A549 (cell line): ENCODE measurements at regions not wholly inside any gene's neighbourhood (a gene's known extent, or its start where the extent isn't known, plus 50 kb on each side); places are given as distances from the start of the nearest gene placed in this dataset.

ENCODE experiments used
- CTCF ChIP-seq: fragments of >200 bp; sonication (Bioruptor Twin); formaldehyde crosslinking; IDR thresholded peaks from 3 replicates; pipeline ENCODE4 v1.5.1; 2016
- TP53 ChIP-seq: fragments of 250-450 bp; sonication (Bioruptor Pico); IDR thresholded peaks from 2 replicates; pipeline ENCODE4 v1.5.0; 2021; ENCODE audit warnings: mild to moderate bottlenecking, moderate library complexity

GRCh38 chr18:37987901-37988300 lies 422.3 kb upstream of the CELF4 start:
- TF ChIP-seq CTCF: no peak
- no peak for TF ChIP-seq TP53 (CRISPR knock-in tag)
